ENCODE measurements at regions not wholly inside any gene's neighbourhood (a gene's known extent, or its start where the extent isn't known, plus 50 kb on each side); places are given as distances from the start of the nearest gene placed in this dataset.

- Histone ChIP-seq H2AFZ (ENCODE audit: low read depth) (no peak overlapping the region), H3K27ac (ENCODE audit: low read depth in 2 of 2, low read length in 1 of 2) (no peak overlapping the region), H3K79me2 (ENCODE audit: insufficient read depth) (no peaks in the 10 kb centered on the region), H3F3A (replicated peaks; ENCODE audit: insufficient read depth) (peaks cover 3% of the 10 kb centered on the region), H3K9me3 (no peaks in the 10 kb centered on the region; the same call in 1 of the 2 replicates), H3K4me3 (ENCODE audit: low read depth in 2 of 2, low read length in 1 of 2) (no peak overlapping the region), H4K20me1 (ENCODE audit: insufficient read depth) (no peaks in the 10 kb centered on the region), H3K9me2 (no peaks in the 10 kb centered on the region), H3K36me3 (replicated peaks in 1 of 2; ENCODE audit: control insufficient read depth in 1 of 2, insufficient read depth in 2 of 2, low read length in 1 of 2) (no peaks in the 10 kb centered on the region), H3K27me3 (ENCODE audit: insufficient read depth) (no peaks in the 10 kb centered on the region; the same call in 1 of the 2 replicates), H3K9ac (no peak overlapping the region), H3K4me2 (no peak overlapping the region), H3K4me1 (ENCODE audit: control insufficient read depth in 1 of 2, insufficient read depth in 2 of 2, low read depth in 1 of 2, low read length in 1 of 2) (no peaks in the 10 kb centered on the region; a peak in 1 of 4 replicates)
- ChIA-PET POLR2A (no interaction called here), CTCF (no interaction called here)
- 59% methylated on average over 15 of the region's 32 CpGs for WGBS (ENCODE audit: low lambda C conversion rate)
- no peak for DNase-seq
- TF ChIP-seq EZH2phosphoT487 (IDR thresholded peaks at IDR 0.05; ENCODE audit: borderline replicate concordance, low read depth) (no peak), TEAD4 (IDR thresholded peaks at IDR 0.05; ENCODE audit: borderline replicate concordance, insufficient read depth) (no peak), CTCF (IDR thresholded peaks at IDR 0.05) (no peak), GATA2 (CRISPR knock-in tag; IDR thresholded peaks at IDR 0.05) (no peak), SIN3A (IDR thresholded peaks at IDR 0.05; ENCODE audit: borderline replicate concordance, low read depth, low read length) (no peak), NFIC (IDR thresholded peaks at IDR 0.05; ENCODE audit: borderline replicate concordance) (no peak), SMC3 (IDR thresholded peaks at IDR 0.05; ENCODE audit: low read depth, low read length) (no peak)
Observed at GRCh38 chr20:63105211-63106107, 98.7 kb upstream of the BHLHE23 start.

DNA sequence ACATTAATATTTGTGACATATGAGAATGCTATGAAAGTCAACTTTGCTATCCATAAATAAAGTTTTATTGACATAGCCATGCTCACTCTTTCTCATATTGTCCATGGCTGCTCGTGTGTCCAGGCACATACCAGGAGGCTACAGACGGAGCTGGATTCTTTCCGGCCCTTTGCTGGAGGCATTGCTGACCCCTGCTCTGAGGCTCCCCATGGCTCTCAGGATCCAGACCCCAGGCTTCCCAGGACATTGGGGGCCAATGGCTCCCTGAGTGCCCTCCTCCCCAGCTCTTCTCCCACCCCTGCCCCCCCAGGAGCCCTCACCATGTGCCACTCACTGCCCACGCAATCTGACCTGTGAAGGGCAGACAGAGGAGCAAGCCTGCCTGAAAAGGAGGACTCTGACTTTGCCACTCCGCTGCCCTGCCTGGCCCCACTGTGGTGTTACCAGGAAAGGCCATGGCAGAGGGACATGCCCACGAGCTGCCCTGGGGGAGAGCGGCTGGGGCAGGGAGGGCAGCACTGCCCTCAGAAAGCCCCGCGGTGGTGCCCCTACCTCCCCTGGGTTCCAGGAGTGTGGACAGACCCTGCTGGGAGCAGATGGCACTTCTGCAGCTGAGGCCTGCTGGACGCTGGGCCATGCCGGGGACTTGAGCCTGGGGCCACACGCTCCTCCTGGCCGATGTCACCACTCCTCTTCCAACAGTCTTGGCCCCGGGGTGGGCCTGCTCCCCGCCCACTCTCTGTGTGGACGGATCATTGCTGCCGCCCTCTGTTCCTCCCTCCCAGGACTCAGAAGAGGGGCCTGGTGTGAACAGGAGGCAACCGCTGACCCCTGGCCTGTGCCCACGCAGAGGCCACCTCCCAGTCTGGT, 97.8 kb upstream of the BHLHE23 start:
- POLR2A ChIA-PET, result no interaction called here
- Histone ChIP-seq H4K20me1 (ENCODE audit: insufficient read depth) (no peaks in the 10 kb centered on the region), H3K4me2 (no peak overlapping the region), H3K9me3 (no peaks in the 10 kb centered on the region; the same call in 1 of the 2 replicates), H3K27me3 (ENCODE audit: insufficient read depth) (no peaks in the 10 kb centered on the region; the same call in 1 of the 2 replicates), H3K27ac (ENCODE audit: low read depth in 2 of 2, low read length in 1 of 2) (no peak overlapping the region), H3F3A (replicated peaks; ENCODE audit: insufficient read depth) (peaks cover 3% of the 10 kb centered on the region), H3K9ac (no peak overlapping the region), H3K9me2 (no peaks in the 10 kb centered on the region), H3K4me3 (ENCODE audit: low read depth in 2 of 2, low read length in 1 of 2) (no peak overlapping the region), H3K79me2 (ENCODE audit: insufficient read depth) (no peaks in the 10 kb centered on the region), H3K4me1 (ENCODE audit: control insufficient read depth in 1 of 2, insufficient read depth in 2 of 2, low read depth in 1 of 2, low read length in 1 of 2) (no peaks in the 10 kb centered on the region; a peak in 1 of 4 replicates), H3K36me3 (replicated peaks in 1 of 2; ENCODE audit: control insufficient read depth in 1 of 2, insufficient read depth in 2 of 2, low read length in 1 of 2) (no peaks in the 10 kb centered on the region), H2AFZ (ENCODE audit: low read depth) (no peak overlapping the region)
- TF ChIP-seq TCF12 (IDR thresholded peaks at IDR 0.05), result no peak
- TF ChIP-seq SIN3A (IDR thresholded peaks at IDR 0.05; ENCODE audit: borderline replicate concordance, low read depth, low read length), result no peak
- DNase-seq, result no peak
- WGBS (ENCODE audit: low lambda C conversion rate), result 85% methylated on average over 5 of the region's 19 CpGs
- CTCF ChIA-PET, result interaction anchor here (1.5 kb wide), 1 partner anchor 48 kb away, joined by 3 read pairs; no protein-coding TSS in a partner anchor

Data from SK-N-SH (cell line).